ENCODE measurements at regions not wholly inside any gene's neighbourhood (a gene's known extent, or its start where the extent isn't known, plus 50 kb on each side); places are given as distances from the start of the nearest gene placed in this dataset.

GRCh38 chr3:3429841-3430240 lies 250.3 kb upstream of the CRBN start:
- TF ChIP-seq CTCF (IDR thresholded peaks at IDR 0.05) (no peak), POLR2A (IDR thresholded peaks at IDR 0.05; ENCODE audit: low read depth) (no peak), EP300 (IDR thresholded peaks at IDR 0.05) (no peak)
